HG03558 (cell line): ENCODE measurements at regions not wholly inside any gene's neighbourhood (a gene's known extent, or its start where the extent isn't known, plus 50 kb on each side); places are given as distances from the start of the nearest gene placed in this dataset.
"Not testable (repeated sequence)": the region's sequence is repeated elsewhere in the genome, so short reads cannot be mapped to it uniquely, and the experiment has no call there.

Source experiments
- ATAC-seq: cut with Tn5 transposase; IDR thresholded peaks from one replicate; pipeline ENCODE4 v1.9.1; 2021; ENCODE audit warnings: moderate number of reproducible peaks; ENCODE audit not compliant: unreplicated experiment; ENCODE audit errors: extremely low read depth

DNA sequence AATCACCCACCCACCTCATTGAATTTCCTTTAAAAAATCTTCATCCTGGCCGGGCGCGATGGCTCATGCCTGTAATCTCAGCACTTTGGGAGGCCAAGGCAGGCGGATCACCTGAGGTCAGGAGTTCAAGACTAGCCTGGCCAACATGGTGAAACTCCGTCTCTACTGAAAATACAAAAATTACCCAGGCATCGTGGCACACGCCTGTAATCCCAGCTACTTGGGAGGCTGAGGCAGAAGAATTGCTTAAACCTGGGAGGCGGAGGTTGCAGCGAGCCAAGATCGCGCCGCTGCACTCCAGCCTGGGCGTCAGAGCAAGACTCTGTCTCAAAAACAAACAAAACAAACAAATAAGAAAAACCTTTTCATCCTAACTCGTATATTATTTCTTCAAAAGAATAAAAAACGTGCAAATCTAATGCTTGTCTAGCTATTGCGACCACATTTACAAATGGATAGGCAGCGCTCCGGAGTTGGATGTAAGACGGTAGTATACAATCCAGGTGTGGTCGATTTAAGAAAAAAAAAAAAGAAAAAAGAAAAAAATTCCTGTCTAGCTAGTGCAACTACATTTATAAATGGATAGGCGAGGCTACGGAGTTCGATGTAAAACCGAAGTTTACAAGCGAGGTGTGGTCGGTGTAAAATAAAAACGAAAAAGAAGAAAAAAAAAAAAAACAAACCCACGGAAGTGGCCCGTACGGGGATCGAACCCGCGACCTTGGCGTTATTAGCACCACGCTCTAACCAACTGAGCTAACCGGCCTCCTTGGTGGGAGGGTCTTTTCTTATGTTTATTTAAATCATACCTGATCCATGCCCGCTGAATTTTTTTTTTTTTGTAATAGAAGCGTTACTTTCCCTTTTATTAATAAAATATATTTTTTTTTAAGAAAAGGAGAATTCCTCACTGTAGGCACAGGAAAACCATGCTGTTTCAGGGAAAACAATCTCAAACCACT is 70.7 kb upstream of the PRSS16 start:
- ATAC-seq: no peak

DNA sequence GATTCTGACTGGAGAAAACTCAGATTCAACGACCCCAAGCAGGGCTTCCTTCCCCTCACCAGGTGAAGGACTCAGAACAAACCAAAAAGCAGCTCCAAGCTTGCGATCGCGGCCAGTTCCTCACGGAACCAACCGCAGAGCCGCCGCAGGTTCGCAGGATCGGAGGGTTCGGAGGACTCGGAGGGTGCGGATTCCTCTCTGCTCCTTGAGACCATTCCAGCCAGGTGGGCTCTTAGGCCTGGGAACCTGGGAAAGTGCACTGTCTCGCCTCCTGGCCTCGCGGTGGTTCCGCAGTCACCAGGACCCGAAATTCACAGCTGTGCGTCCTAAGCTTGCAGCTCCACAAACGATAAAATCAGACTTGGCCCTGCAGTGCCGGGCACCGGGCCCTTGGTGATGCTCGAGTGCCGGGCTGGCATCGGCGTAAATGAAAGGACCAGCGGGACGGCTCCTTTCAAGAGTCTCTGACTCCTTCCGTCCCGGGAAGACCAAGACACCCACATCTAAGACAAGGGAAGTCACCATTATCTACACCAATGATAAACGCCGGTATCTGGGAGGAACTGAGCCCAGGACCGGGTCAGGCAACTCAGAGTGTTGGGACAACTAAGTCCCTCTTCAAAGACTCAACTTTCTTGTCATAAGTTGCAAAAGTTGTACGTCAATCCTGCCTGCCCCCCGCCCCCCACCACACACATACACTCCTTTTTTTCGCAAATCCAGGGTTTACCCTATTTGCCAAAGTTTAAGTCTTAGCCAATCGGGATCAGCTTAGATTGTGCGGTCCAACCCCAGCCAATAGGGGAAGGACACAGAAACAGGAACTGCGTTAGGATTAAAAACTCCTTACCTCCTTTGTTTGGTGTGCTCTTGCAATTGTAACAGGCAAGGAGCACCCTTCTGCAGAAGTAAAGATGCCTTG is 69.8 kb upstream of the PRSS16 start:
- peak; percentile 58 for ATAC-seq

GRCh38 chr6:27178407-27178730 is 69.1 kb upstream of the PRSS16 start:
- no peak for ATAC-seq

DNA sequence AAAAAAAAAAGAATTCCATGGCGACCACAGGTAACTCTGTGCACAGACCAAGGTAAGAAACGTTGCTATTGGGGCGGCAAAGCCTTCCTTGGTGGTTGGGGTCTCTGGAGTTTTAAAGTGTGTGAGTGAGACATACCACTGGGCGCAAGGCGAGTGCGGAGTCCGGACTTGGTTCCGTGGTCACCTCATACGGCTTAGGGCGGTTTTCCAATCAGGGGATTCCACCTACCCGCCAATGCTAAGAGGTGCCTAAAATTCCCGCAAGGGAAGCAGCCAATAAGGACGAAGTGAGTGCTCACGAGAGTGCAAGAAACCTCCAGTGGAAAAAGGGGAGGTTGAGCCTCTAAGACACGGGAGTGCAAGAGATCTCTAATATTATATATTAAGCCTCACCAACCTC is 68.6 kb upstream of the PRSS16 start:
- no peak for ATAC-seq

DNA sequence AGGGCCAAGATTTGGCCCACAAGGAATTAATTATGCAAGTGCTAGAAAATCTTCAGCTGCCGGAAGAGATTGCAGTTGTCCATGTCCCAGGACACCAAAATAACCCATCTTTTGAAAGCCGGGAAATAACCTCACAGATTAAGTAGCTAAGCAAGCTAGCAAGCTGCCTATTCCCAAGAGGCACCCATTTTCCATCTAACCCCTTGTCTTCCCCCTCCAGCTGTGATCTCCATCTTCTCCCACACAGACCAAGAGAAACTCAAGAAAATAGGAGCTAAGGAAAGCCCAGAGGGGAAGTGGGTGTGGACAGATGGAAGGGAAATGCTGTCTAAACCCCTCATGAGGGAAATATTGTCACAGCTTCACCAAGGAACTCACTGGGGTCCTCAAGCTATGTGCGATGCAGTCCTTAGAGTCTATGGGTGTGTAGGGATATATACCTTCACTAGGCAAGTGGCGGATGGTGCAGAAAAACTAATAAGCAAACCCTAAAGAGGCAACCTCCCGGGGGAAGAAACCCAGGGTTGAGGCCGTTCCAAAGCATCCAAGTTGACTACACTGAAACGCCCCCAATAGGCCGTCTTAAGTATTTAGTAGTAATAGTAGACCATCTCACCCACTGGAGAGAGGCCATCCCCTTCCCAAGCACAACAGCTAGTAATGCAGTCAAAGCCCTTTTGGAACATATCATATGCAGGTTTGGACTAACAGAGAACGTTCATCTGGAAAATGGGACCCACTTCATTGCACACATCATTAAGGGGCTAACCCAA is 64.3 kb upstream of the PRSS16 start:
- ATAC-seq: no peak

GRCh38 chr6:27187231-27188060 is 60.1 kb upstream of the PRSS16 start:
- no peak for ATAC-seq

DNA sequence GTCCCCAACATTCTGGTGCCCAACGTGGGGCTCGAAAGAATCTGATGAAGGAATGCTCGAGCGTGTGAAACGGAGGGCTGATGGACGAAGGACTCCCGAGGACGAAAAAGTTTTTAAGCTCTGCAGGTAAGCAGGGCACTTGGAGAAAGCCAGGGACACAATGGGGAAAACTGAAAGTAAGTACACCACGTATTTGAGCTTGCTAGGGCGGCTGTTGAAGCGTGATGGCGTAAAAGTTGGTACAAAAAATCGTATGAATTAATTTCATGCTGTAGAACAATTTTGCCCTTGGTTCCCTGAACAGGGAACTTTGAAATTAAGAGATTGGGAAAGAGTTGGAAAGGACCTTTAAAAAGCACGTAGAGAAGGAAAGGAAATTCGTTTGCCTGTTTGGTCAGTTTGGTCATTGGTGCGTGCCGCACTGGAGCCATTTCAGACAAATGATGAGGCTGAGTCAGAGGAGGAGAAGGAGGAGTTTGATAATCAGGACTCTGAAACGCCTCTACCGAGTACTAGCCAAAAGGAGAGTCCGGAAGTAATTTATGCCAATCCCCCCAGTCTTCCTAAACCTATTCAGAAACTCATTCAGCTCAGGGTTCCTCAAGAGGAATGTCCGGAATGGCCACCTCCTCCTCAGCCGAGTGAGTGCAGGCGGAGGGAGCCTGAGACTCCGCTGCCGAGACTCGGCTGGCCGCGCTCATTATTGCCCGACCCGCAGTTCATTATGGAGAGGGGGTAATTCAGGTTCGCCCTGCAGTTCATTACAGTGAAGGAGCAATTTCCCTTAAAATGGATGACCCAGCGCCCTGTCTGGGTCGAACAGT is 59.2 kb upstream of the PRSS16 start:
- ATAC-seq: peak; percentile 62

DNA sequence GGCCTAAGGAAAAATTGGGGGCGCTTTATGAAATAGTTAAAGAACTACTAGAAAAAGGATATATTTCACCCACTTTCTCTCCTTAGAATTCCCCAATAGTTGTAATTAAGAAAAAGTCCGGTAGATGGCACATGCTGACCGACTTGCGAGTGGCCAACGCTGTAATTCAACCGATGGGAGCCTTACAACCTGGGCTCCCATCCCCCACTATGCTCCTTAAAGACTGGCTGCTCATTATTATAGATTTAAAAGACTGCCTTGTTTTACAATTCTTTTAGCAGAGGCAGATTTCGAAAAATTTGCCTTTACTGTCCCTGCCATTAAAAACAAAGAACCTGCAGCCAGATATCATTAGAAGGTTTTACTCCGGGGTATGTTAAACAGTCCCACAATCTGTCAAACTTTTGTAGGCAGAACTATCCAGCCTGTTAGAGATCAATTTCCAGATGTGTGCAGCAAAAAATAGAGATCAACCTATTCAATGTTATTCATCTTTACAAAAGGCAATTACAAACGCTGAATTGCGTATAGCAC is 58.5 kb upstream of the PRSS16 start:
- no peak for ATAC-seq

GRCh38 chr6:27190126-27190525 is 57.4 kb upstream of the PRSS16 start:
- no peak for ATAC-seq

- not testable (repeated sequence) for ATAC-seq
Measured at GRCh38 chr6:27194453-27194852, 53.0 kb upstream of the PRSS16 start.

DNA sequence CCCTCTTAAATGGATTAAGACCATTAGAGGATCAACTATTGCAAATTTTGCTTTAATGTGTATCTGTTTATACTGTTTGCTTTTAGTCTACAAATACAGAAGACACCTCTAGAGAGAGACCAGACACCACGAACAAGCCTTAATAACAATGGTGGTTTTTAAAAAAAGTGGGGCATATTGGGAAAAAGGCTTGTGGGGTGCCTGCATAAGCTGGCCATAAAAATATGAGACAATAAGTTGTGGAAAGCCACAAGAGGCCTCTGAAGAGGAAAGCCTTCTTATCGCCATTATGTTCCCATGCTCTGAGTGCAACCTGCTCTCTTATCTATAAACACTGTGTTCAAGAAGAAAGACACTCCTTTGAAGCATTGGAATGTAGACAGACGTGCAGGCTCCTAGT is 52.0 kb upstream of the PRSS16 start:
- not testable (repeated sequence) for ATAC-seq
